ENCODE measurements at regions not wholly inside any gene's neighbourhood (a gene's known extent, or its start where the extent isn't known, plus 50 kb on each side); places are given as distances from the start of the nearest gene placed in this dataset.
A peak's percentile ranks its signal among the peaks of the same experiment; 100 is the strongest.

- DNase-seq (ENCODE audit: low read depth) = no peak
These were observed 1099.4 kb upstream of the IGFBP7 start for GRCh38 chr4:58209551-58209950.

GRCh38 chr4:58209001-58209400 is 1098.8 kb upstream of the IGFBP7 start:
- DNase-seq (ENCODE audit: low read depth) = no peak

- no peak for DNase-seq (ENCODE audit: low read depth)
These were observed 1095.5 kb upstream of the IGFBP7 start for GRCh38 chr4:58205446-58206235.

GRCh38 chr4:58192217-58192616 is 1082.0 kb upstream of the IGFBP7 start:
- DNase-seq (ENCODE audit: low read depth) = no peak

GRCh38 chr4:58191109-58191508 is 1080.9 kb upstream of the IGFBP7 start:
- DNase-seq (ENCODE audit: low read depth) = peak; percentile 1

- DNase-seq (ENCODE audit: low read depth) = no peak
These were observed 1078.1 kb upstream of the IGFBP7 start for GRCh38 chr4:58188316-58188715.

GRCh38 chr4:58175024-58175423 is 1064.8 kb upstream of the IGFBP7 start:
- no peak for DNase-seq (ENCODE audit: low read depth)

- DNase-seq (ENCODE audit: low read depth) = no peak
These were observed 1056.3 kb upstream of the IGFBP7 start for GRCh38 chr4:58166490-58166889.

GRCh38 chr4:58163156-58163555 is 1053.0 kb upstream of the IGFBP7 start:
- no peak for DNase-seq (ENCODE audit: low read depth)

- DNase-seq (ENCODE audit: low read depth) = no peak
These were observed 1039.4 kb upstream of the IGFBP7 start for GRCh38 chr4:58149404-58150085.

- no peak for DNase-seq (ENCODE audit: low read depth)
These were observed 1034.5 kb upstream of the IGFBP7 start for GRCh38 chr4:58144721-58145120.

- DNase-seq (ENCODE audit: low read depth) = no peak
These were observed 1028.8 kb upstream of the IGFBP7 start for GRCh38 chr4:58138786-58139668.

- no peak for DNase-seq (ENCODE audit: low read depth)
These were observed 1026.4 kb upstream of the IGFBP7 start for GRCh38 chr4:58136604-58137003.

GRCh38 chr4:58127680-58128079 is 1017.5 kb upstream of the IGFBP7 start:
- DNase-seq (ENCODE audit: low read depth) = no peak

GRCh38 chr4:58119298-58119697 is 1009.1 kb upstream of the IGFBP7 start:
- no peak for DNase-seq (ENCODE audit: low read depth)

GRCh38 chr4:58113126-58113525 is 1002.9 kb upstream of the IGFBP7 start:
- DNase-seq (ENCODE audit: low read depth) = no peak

- DNase-seq (ENCODE audit: low read depth) = no peak
These were observed 1001.6 kb upstream of the IGFBP7 start for GRCh38 chr4:58111818-58112217.

- DNase-seq (ENCODE audit: low read depth) = no peak
These were observed 983.2 kb upstream of the IGFBP7 start for GRCh38 chr4:58093352-58093751.

GRCh38 chr4:58090539-58090938 is 980.4 kb upstream of the IGFBP7 start:
- DNase-seq (ENCODE audit: low read depth) = no peak

GRCh38 chr4:58081356-58081755 is 971.2 kb upstream of the IGFBP7 start:
- DNase-seq (ENCODE audit: low read depth) = no peak

GRCh38 chr4:58075724-58076123 is 965.5 kb upstream of the IGFBP7 start:
- DNase-seq (ENCODE audit: low read depth) = no peak

GRCh38 chr4:58074382-58074781 is 964.2 kb upstream of the IGFBP7 start:
- DNase-seq (ENCODE audit: low read depth) = no peak
